Subcutaneous adipose tissue (tissue), 1 donor: ENCODE measurements at regions not wholly inside any gene's neighbourhood (a gene's known extent, or its start where the extent isn't known, plus 50 kb on each side); places are given as distances from the start of the nearest gene placed in this dataset.

Experiments
- TF ChIP-seq, protein P1 (sequence below): fragments of 450-650 bp; IDR thresholded peaks from one replicate; pipeline ENCODE4 v1.5.1; 2016; ENCODE audit warnings: low read depth, mild to moderate bottlenecking, control low read depth, antibody characterized with exemption, moderate library complexity

DNA sequence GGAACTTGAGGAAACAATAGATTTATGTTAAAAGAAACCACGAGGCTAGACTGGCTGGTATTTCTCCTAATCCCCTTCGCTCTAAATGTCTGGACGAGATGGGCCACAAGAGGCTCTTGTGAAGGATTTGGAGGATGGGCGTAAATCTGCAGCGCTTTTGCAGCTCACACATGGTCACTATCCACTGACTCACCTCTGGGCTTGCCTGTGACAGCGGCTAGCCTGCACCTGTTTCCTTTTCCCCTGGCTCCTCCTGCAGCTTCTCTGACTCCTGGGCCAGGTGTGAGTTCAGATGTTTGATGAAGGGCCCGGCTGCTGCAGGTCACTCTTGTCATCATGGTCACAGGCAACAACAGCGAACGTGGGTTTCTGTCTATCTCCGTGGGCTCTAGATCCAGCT, 629.4 kb downstream of the CBLN4 start:
- TF ChIP-seq, protein P1, sequence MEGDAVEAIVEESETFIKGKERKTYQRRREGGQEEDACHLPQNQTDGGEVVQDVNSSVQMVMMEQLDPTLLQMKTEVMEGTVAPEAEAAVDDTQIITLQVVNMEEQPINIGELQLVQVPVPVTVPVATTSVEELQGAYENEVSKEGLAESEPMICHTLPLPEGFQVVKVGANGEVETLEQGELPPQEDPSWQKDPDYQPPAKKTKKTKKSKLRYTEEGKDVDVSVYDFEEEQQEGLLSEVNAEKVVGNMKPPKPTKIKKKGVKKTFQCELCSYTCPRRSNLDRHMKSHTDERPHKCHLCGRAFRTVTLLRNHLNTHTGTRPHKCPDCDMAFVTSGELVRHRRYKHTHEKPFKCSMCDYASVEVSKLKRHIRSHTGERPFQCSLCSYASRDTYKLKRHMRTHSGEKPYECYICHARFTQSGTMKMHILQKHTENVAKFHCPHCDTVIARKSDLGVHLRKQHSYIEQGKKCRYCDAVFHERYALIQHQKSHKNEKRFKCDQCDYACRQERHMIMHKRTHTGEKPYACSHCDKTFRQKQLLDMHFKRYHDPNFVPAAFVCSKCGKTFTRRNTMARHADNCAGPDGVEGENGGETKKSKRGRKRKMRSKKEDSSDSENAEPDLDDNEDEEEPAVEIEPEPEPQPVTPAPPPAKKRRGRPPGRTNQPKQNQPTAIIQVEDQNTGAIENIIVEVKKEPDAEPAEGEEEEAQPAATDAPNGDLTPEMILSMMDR, result no peak

DNA sequence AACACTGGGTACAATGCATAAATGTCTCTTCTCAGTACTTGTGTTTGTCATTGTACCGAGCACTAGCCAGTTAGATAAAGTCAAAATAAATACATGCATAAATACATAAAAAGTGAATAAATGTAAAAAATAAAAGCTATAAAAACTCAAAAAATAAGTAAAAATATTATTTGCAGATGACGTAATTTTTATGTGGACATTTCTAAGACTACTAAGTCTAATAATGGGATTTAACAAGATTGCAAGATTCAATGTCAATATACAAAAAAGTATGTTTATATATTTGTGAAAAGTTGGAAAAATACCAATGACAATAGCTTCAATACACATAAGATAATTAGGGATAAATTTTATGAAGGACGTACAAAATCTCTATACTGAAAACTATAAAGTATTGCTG, 639.6 kb downstream of the CBLN4 start:
- TF ChIP-seq, protein P1, result no peak

DNA sequence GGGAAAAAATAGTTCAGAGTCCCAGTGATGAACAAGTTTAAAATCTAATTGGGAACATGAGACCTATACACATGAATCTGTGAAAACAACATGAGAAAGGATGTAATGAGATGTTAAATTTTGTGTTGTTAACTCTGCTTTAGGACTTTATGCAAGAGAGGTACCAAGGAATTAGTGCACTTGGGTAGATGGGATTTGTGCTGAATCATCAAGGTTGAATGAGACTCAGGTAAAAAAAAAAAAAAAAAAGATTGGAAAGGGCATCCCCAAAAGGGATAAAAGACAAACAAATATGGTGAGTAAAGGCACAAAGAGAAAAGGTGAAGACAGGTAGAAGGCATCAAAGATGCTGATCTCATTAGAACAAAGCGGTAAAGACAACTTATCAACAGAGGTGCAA, 644.4 kb downstream of the CBLN4 start:
- TF ChIP-seq, protein P1, result no peak

GRCh38 chr20:55354720-55355119, 650.6 kb downstream of the CBLN4 start:
- TF ChIP-seq, protein P1, result no peak

DNA sequence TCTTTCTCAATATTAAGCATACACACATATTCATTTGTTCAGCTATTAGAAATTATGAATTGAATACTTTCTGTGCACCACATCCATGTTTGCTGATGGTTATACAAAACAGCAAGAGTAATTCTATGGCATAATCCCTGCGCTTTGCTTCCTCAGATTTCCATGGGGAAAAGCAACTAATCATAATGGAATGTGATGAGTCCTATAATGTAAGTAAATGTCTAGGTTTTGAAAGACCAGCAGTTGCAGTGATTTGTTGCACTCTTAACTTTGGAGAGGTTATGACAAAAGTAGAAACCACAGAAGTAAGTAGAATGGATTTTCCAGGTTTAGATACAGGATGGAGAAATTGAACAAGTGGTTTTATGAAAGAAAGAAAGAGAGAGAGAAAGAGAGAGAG, 652.1 kb downstream of the CBLN4 start:
- TF ChIP-seq, protein P1, result no peak

- TF ChIP-seq, protein P1, result no peak
Measured at GRCh38 chr20:55348223-55348622, 657.1 kb downstream of the CBLN4 start.

DNA sequence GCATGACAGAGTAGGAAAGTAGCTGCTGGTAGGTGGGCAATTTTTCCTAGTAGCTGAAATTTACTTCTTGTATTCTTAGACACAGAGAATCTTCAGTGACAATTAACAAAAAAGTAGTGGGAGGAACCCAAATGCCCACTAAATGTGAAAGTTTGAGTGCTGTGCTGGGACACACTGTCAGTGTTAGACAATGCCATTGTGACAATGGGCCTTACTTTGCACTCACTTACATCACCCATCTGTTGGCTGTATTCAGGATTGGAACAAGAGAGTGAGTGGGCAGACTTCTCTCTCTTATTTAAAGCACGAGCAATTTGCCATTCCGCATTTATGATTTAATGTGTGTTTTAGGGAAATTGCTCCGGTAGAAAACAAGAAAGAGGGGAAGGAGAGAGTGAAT, 662.5 kb downstream of the CBLN4 start:
- TF ChIP-seq, protein P1, result no peak
